Neural cell (in vitro differentiated cells): ENCODE measurements at regions not wholly inside any gene's neighbourhood (a gene's known extent, or its start where the extent isn't known, plus 50 kb on each side); places are given as distances from the start of the nearest gene placed in this dataset.
"Not testable (repeated sequence)": the region's sequence is repeated elsewhere in the genome, so short reads cannot be mapped to it uniquely, and the experiment has no call there.

Experiments
- CTCF ChIP-seq: fragments of 450-650 bp; IDR thresholded peaks from 2 replicates; pipeline ENCODE4 v1.5.1; 2014; ENCODE audit warnings: antibody characterized with exemption, mild to moderate bottlenecking, moderate library complexity; ENCODE audit not compliant: poor library complexity, severe bottlenecking
- EZH2 ChIP-seq: fragments of 200-600, 300-800 bp; shearing (Covaris generic), sonication (generic); IDR thresholded peaks from 2 replicates; pipeline ENCODE4 v1.6.1; 2014; ENCODE audit warnings: antibody characterized with exemption, low read length, borderline replicate concordance, mild to moderate bottlenecking; ENCODE audit not compliant: insufficient read depth, poor library complexity, severe bottlenecking

DNA sequence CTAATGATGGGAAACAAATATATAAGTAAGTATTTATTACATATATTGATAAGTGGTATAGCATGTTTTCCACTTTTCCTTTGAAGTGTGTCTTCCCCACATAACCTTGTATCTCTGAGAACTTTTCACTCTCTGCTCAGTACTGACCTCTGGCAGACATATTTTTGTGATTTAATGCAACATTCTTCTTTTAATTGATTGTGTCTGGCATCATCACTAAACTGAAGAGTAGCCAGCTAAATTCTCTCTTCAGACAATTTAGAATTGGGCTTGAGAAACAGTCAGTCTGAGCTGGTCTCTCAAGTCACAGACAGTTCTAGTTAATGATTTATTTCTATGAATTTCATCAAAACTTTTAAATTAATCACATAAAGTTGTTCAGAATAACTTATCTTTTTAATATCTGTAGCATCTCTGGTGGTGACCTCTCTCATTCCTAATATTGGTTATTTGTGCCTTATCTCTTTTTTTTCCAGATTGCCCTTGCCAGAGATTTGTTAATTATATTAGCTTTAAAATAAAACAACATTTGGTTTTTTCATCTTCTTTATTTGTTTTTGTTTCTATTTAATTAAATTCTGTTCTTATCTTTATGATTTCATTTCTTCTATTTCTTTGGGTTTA is 230.0 kb upstream of the VLDLR start:
- not testable (repeated sequence) for TF ChIP-seq CTCF, EZH2
